ENCODE measurements at regions not wholly inside any gene's neighbourhood (a gene's known extent, or its start where the extent isn't known, plus 50 kb on each side); places are given as distances from the start of the nearest gene placed in this dataset.

DNA sequence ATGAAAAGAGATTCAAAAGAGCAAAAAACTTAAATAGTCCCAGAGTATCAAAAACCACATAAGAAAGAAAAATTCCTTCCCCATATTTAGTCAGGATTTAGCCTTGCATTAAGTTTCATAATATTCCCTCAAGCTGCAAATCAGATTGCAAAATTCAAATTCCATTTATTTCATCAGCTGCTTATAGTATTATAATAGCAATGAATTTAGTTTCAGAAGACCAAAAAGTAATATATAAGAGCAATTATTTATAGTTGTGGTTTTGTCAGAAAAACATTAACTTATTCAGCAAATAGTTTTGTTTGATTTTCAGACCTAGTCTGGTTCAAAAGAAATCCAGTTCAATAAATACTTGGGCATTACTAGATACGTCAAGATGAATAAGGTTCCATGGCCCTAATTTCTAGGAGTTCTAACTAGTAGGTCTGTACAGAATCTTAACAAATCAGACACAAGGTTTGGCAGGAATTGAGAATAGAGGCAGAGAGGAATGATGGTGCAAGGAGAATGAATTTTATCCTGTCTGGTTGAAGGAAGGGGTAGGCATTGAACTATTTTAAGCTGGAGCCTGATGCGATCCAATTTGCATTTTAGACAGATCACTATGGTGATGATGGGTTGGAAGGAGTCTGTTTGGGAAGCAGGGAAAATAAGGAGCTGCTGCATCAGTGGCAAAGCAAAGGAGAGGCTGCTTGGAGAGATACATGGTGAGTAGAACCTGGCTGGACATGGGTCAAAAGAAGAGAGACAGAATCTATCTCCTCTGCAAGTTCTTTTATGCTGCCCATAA, 163.9 kb upstream of the STXBP5 start:
- Histone ChIP-seq H3K4me1 (ENCODE audit: low read depth) (no peaks in the 10 kb centered on the region), H3K9me3 (ENCODE audit: low read depth) (peaks cover 6% of the 10 kb centered on the region), H3K27ac (no peak overlapping the region), H3K4me3 (no peak overlapping the region), H3K36me3 (no peaks in the 10 kb centered on the region), H3K27me3 (no peaks in the 10 kb centered on the region)
- no peak for TF ChIP-seq CTCF (IDR thresholded peaks at IDR 0.05; ENCODE audit: low read depth, low read length)
- DNase-seq (ENCODE audit: low read depth in 1 of 2, low spot score in 1 of 2) = peak in 1 of 2 donors; percentile 65

DNA sequence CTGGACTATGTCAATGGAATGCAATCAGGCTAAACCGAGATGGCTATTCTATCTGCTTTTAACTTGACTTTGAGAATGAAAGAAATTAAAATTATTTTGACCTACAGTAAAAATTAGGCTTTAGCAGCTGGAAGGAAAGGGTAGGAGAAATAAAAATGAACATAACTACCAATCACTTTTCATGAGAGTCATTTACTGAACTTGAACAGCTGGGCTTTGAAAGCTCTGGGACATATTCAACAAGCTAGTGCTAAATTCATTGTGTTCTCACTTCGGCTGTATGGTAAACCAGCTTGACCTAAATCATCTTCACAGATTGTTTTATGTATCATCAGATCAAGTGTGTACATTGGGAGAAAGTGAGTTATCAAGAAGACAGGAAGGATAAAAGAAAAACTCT, 161.5 kb upstream of the STXBP5 start:
- Histone ChIP-seq H3K36me3 (no peaks in the 10 kb centered on the region), H3K4me1 (ENCODE audit: low read depth) (no peaks in the 10 kb centered on the region), H3K4me3 (no peak overlapping the region), H3K9me3 (ENCODE audit: low read depth) (peaks cover 6% of the 10 kb centered on the region), H3K27me3 (no peaks in the 10 kb centered on the region), H3K27ac (no peak overlapping the region)
- TF ChIP-seq CTCF (IDR thresholded peaks at IDR 0.05; ENCODE audit: low read depth, low read length) = no peak
- DNase-seq (ENCODE audit: low read depth in 1 of 2, low spot score in 1 of 2) = no peak

GRCh38 chr6:147043994-147044477, 160.2 kb upstream of the STXBP5 start:
- Histone ChIP-seq H3K36me3 (no peaks in the 10 kb centered on the region), H3K27ac (no peak overlapping the region), H3K4me3 (no peak overlapping the region), H3K4me1 (ENCODE audit: low read depth) (no peaks in the 10 kb centered on the region), H3K9me3 (ENCODE audit: low read depth) (peaks cover 6% of the 10 kb centered on the region), H3K27me3 (no peaks in the 10 kb centered on the region)
- DNase-seq (ENCODE audit: low read depth in 1 of 2, low spot score in 1 of 2) = no peak
- no peak for TF ChIP-seq CTCF (IDR thresholded peaks at IDR 0.05; ENCODE audit: low read depth, low read length)

GRCh38 chr6:147046141-147046877, 157.9 kb upstream of the STXBP5 start:
- DNase-seq (ENCODE audit: low read depth in 1 of 2, low spot score in 1 of 2) = peak in 1 of 2 donors; percentile 28
- Histone ChIP-seq H3K36me3 (no peaks in the 10 kb centered on the region), H3K27ac (no peak overlapping the region), H3K9me3 (ENCODE audit: low read depth) (peaks cover 6% of the 10 kb centered on the region), H3K4me3 (no peak overlapping the region), H3K4me1 (ENCODE audit: low read depth) (no peaks in the 10 kb centered on the region), H3K27me3 (no peaks in the 10 kb centered on the region)
- no peak for TF ChIP-seq CTCF (IDR thresholded peaks at IDR 0.05; ENCODE audit: low read depth, low read length)

- H3K36me3 ChIP-seq = no peaks in the 10 kb centered on the region
- DNase-seq (ENCODE audit: low read depth in 1 of 2, low spot score in 1 of 2) = no peak
- H3K4me1 ChIP-seq (ENCODE audit: low read depth) = no peaks in the 10 kb centered on the region
- H3K27ac ChIP-seq = no peak overlapping the region
- H3K9me3 ChIP-seq (ENCODE audit: low read depth) = peaks cover under 1% of the 10 kb centered on the region
- TF ChIP-seq CTCF (IDR thresholded peaks at IDR 0.05; ENCODE audit: low read depth, low read length) = no peak
- no peaks in the 10 kb centered on the region for H3K27me3 ChIP-seq
- H3K4me3 ChIP-seq = no peak overlapping the region
Observed at GRCh38 chr6:147048930-147049329, 155.3 kb upstream of the STXBP5 start.

Measured in cardiac muscle cell (in vitro differentiated cells and primary cell).